Kidney epithelial cell (primary cell): ENCODE measurements at regions not wholly inside any gene's neighbourhood (a gene's known extent, or its start where the extent isn't known, plus 50 kb on each side); places are given as distances from the start of the nearest gene placed in this dataset.
A peak's percentile ranks its signal among the peaks of the same experiment; 100 is the strongest.

Experiments used
- DNase-seq: peaks from one replicate; pipeline ENCODE4 v3.0.0-alpha.2; 2010; ENCODE audit warnings: low read depth
- H3K27me3 ChIP-seq: 2 replicates; pipeline ENCODE4 v1.6.0; 2011; ENCODE audit warnings: low read length; ENCODE audit not compliant: control insufficient read depth, insufficient read depth
- H3K36me3 ChIP-seq: 2 replicates; pipeline ENCODE4 v1.5.1; 2011; ENCODE audit warnings: low read length; ENCODE audit not compliant: control insufficient read depth, insufficient read depth
- H3K4me3 ChIP-seq: 2 replicates; pipeline ENCODE4 v1.5.1; 2011; ENCODE audit warnings: low read depth, mild to moderate bottlenecking, control low read depth, low read length
- TF ChIP-seq, protein P1 (sequence below): IDR thresholded peaks from 2 replicates; pipeline ENCODE4 v1.5.1; 2011; ENCODE audit warnings: mild to moderate bottlenecking, moderate library complexity, low read length, control low read depth, inconsistent platforms; ENCODE audit not compliant: insufficient read depth, poor library complexity, severe bottlenecking

DNA sequence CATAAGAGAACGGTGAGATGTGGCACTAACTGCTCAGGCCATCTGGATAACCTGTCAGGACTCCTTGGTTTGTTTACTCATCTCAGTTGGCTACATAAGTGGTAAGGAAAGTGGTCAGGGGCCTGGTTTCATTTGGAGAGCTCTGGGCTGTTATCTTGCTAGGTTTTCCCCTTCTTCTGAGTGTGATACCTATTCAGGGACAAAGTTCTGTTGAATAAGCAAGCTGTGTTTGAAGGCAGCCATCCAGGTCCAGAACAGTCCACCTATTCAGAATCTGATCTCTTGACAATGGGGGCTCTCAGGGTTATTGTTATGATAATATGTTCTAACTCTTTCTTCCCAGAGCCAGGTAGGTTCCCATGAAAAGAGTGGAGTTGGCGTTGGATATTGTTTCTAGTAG lies 194.9 kb downstream of the PAH start:
- DNase-seq, result no peak
- TF ChIP-seq, protein P1, sequence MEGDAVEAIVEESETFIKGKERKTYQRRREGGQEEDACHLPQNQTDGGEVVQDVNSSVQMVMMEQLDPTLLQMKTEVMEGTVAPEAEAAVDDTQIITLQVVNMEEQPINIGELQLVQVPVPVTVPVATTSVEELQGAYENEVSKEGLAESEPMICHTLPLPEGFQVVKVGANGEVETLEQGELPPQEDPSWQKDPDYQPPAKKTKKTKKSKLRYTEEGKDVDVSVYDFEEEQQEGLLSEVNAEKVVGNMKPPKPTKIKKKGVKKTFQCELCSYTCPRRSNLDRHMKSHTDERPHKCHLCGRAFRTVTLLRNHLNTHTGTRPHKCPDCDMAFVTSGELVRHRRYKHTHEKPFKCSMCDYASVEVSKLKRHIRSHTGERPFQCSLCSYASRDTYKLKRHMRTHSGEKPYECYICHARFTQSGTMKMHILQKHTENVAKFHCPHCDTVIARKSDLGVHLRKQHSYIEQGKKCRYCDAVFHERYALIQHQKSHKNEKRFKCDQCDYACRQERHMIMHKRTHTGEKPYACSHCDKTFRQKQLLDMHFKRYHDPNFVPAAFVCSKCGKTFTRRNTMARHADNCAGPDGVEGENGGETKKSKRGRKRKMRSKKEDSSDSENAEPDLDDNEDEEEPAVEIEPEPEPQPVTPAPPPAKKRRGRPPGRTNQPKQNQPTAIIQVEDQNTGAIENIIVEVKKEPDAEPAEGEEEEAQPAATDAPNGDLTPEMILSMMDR, result no peak

DNA sequence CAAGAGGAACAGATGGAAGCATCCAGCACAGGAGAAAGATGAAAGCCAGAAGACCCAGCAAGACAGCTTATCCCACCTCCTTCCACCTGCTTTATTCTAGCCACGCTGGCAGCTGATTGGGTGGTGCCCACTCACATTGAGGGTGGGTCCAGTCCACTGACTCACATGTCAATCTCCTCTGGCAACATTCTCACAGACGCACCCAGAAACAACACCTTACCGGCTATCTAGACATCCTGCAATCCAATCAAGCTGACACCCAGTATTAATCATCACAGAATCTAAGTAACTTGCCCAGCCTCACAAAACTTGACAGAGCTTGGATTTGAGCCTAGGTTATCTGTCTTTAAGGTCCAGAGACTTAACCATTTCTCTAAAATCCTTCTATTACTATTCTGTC lies 208.9 kb downstream of the PAH start:
- H3K27me3 ChIP-seq, result no peaks in the 10 kb centered on the region

More for the DNA sequence above, 194.9 kb downstream of the PAH start:
- Histone ChIP-seq H3K4me3 (no peak overlapping the region), H3K27me3 (no peaks in the 10 kb centered on the region), H3K36me3 (no peaks in the 10 kb centered on the region)

DNA sequence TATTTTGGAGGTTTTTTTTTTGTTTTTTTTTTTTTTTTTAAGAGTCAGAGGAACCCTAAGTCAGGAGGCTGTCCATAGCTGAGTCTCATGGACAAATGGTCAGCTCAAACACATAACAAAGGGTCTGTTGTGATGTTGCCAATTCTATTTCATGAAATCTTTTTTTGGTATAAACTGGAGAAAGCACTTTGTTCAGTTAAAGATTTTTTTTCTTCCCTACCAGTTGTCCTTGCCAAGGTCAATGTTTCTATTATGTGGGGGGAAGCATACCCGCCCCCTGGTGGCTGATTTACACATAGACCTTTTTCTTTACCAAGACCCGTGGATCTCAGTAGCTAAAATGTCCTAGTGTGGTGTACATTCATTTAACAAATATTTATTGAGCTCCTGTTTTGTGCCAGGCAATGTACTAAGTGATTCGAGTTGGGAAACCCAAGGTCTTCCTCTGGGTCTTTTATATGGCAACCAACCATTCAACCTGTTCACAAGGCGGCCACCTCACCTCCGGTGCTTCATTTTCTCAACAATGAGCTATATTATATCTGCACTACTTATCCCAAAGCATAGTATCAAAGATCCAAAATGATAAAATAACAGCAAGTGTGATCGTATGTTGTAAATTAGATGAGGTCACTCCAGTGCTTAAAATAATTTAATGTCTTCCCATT lies 214.5 kb downstream of the PAH start:
- no peak for DNase-seq
- Histone ChIP-seq H3K4me3 (no peak overlapping the region), H3K36me3 (no peaks in the 10 kb centered on the region), H3K27me3 (no peaks in the 10 kb centered on the region)
- TF ChIP-seq, protein P1, result peak; percentile 47

More for the DNA sequence above, 208.9 kb downstream of the PAH start:
- H3K36me3 ChIP-seq, result no peaks in the 10 kb centered on the region
- no peak overlapping the region for H3K4me3 ChIP-seq
- no peak for DNase-seq
- TF ChIP-seq, protein P1, result no peak

DNA sequence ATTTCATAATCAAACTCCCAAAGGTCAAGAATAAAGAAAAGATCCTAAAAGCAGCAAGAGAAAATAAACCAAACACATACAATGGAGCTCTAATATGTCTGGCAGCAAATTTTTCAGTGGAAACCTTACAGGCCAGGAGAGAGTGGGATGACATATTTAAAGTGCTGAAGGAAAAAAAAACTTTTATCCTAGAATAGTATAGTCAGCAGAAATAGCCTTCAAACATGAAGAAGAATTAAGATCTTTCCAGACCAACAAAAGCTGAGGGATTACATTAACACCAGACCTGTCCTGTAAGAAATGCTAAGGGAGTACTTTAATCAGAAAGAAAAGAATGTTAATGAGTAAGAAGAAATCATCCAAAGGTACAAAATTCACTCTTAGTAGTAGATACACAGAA lies 215.7 kb upstream of the IGF1 start:
- DNase-seq, result no peak
- Histone ChIP-seq H3K27me3 (no peaks in the 10 kb centered on the region), H3K4me3 (no peak overlapping the region), H3K36me3 (no peaks in the 10 kb centered on the region)
- TF ChIP-seq, protein P1, result no peak

DNA sequence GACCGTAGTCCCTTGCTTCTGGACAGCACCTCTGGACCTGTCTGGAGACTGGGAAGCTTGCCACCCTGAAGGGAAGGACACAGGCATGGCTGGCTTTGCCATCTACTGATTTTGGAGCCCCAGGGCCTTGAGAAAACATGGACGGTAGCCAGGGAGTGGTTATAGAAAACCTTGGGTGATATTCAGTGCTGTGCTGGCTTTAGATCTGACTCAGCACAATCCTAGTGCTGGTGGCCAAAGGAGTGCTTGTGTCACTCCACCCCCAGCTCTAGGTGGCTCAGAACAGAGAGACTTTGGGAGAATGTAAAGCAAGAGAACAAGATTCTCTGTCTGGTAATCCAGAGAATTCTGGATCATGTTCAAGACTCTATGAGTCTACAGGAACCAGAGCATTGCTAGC lies 214.5 kb upstream of the IGF1 start:
- DNase-seq, result no peak
- no peak overlapping the region for H3K4me3 ChIP-seq
- no peaks in the 10 kb centered on the region for H3K36me3 ChIP-seq
- TF ChIP-seq, protein P1, result no peak
- no peaks in the 10 kb centered on the region for H3K27me3 ChIP-seq
